ENCODE measurements at regions not wholly inside any gene's neighbourhood (a gene's known extent, or its start where the extent isn't known, plus 50 kb on each side); places are given as distances from the start of the nearest gene placed in this dataset.

DNA sequence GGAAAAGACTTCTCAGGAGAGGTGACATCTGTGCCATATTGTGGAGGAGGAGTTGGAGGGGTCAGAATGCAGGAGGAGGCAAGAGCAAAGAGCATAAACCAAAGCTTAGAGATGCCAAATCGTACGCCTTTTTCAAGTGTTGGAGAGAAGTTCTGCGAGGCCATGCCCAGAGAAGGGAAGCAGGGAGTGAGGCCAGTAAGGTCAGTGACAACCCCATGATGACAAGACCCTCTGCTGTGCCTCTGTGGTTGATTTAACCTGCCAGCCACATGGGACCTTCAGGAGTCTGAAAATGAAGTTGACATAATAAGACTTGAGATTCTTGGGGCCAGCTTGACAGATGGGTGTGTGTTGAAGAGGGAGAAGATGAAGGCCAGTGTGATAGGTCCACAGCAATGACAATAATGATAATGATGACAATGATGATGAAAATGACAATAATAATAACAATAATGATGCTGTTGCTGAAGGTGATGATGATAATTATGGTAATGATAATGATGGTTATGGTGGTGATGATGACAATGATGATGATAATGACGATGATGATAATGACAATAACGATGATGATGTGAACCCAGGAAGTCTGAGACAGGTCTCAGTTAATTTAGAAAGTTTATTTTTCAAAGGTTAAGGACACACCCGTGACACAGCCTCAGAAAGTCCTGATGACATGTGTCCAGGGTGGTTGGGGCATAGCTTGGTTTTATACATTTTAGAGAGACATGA lies 152.6 kb upstream of the B3GAT1 start:
- ChIA-PET CTCF (no interaction called here), POLR2A (no interaction called here)
- TF ChIP-seq, protein P1, sequence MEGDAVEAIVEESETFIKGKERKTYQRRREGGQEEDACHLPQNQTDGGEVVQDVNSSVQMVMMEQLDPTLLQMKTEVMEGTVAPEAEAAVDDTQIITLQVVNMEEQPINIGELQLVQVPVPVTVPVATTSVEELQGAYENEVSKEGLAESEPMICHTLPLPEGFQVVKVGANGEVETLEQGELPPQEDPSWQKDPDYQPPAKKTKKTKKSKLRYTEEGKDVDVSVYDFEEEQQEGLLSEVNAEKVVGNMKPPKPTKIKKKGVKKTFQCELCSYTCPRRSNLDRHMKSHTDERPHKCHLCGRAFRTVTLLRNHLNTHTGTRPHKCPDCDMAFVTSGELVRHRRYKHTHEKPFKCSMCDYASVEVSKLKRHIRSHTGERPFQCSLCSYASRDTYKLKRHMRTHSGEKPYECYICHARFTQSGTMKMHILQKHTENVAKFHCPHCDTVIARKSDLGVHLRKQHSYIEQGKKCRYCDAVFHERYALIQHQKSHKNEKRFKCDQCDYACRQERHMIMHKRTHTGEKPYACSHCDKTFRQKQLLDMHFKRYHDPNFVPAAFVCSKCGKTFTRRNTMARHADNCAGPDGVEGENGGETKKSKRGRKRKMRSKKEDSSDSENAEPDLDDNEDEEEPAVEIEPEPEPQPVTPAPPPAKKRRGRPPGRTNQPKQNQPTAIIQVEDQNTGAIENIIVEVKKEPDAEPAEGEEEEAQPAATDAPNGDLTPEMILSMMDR (IDR thresholded peaks at IDR 0.05; ENCODE audit: control extremely low read depth, extremely low read depth, low read depth, missing control alignments) = no peak
- no peak for DNase-seq (ENCODE audit: extremely low spot score)

GRCh38 chr11:134562941-134563471 lies 151.0 kb upstream of the B3GAT1 start:
- POLR2A ChIA-PET = no interaction called here

GRCh38 chr11:134562196-134562595 lies 150.2 kb upstream of the B3GAT1 start:
- TF ChIP-seq, protein P1 (IDR thresholded peaks at IDR 0.05; ENCODE audit: control extremely low read depth, extremely low read depth, low read depth, missing control alignments) = no peak

More at GRCh38 chr11:134562941-134563471, 151.0 kb upstream of the B3GAT1 start:
- CTCF ChIA-PET = interaction anchor here (0.9 to 1.0 kb wide), 2 partner anchors 8 to 13 kb away, joined by 3 read pairs; no protein-coding TSS in a partner anchor
- TF ChIP-seq, protein P1 (IDR thresholded peaks at IDR 0.05; ENCODE audit: control extremely low read depth, extremely low read depth, low read depth, missing control alignments) = no peak
- no peak for DNase-seq (ENCODE audit: extremely low spot score)

GRCh38 chr11:134561331-134561720 lies 149.3 kb upstream of the B3GAT1 start:
- TF ChIP-seq, protein P1 (IDR thresholded peaks at IDR 0.05; ENCODE audit: control extremely low read depth, extremely low read depth, low read depth, missing control alignments) = no peak
- CTCF ChIA-PET = interaction anchor here (0.8 kb wide), 1 partner anchor 10 kb away, joined by 3 read pairs; no protein-coding TSS in a partner anchor
- POLR2A ChIA-PET = no interaction called here
- DNase-seq (ENCODE audit: extremely low spot score) = no peak

More at GRCh38 chr11:134562196-134562595, 150.2 kb upstream of the B3GAT1 start:
- ChIA-PET CTCF (interaction anchor here (0.9 kb wide), 1 partner anchor 9 kb away, joined by 3 read pairs; no protein-coding TSS in a partner anchor), POLR2A (no interaction called here)
- DNase-seq (ENCODE audit: extremely low spot score) = no peak

DNA sequence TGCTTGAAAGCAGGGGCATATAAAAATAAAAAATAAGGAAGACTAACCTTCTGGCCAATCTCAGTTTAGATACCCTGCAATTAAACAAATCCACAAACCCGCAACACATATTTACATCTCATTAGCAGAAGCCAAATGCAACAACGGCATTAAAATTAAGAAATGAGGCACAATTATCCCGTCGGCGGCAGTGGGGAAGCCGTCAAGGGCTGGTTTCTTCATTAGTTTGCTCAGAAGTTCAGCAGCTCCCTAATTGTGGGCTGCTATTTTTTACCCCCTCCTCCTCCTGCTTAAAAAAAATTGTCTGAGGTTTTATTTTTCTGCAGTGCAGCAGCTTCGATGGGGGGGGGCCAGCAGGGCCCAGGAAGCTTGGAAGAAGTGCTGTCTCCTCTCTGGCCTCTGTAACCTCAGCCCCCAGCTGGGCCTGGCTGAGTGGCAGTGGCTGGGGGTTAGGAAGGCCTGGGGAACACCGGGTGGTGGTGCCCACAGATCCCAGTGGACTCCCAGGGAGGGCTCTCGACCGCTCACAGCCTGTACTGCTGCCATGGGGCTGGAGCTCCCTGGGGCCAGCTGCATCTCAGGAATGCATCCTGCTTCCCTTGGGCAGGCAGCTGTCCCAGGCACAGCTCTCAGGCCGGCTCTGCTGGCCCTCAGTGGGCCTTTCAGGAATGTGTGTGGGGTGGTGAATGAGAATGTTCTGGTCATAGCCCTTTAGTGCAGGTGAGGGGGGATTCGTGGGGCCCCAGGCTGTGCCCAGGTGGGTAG lies 148.7 kb upstream of the B3GAT1 start:
- ChIA-PET CTCF (interaction anchor here (0.8 kb wide), 1 partner anchor 10 kb away, joined by 3 read pairs; no protein-coding TSS in a partner anchor), POLR2A (no interaction called here)
- no peak for DNase-seq (ENCODE audit: extremely low spot score)
- TF ChIP-seq, protein P1 (IDR thresholded peaks at IDR 0.05; ENCODE audit: control extremely low read depth, extremely low read depth, low read depth, missing control alignments) = no peak

GRCh38 chr11:134560066-134560465 lies 148.0 kb upstream of the B3GAT1 start:
- TF ChIP-seq, protein P1 (IDR thresholded peaks at IDR 0.05; ENCODE audit: control extremely low read depth, extremely low read depth, low read depth, missing control alignments) = no peak
- DNase-seq (ENCODE audit: extremely low spot score) = no peak
- ChIA-PET POLR2A (no interaction called here), CTCF (no interaction called here)

Measured in GM10248 (cell line).